Fibroblast of mammary gland (primary cell): ENCODE measurements at regions not wholly inside any gene's neighbourhood (a gene's known extent, or its start where the extent isn't known, plus 50 kb on each side); places are given as distances from the start of the nearest gene placed in this dataset.

Experiments used
- DNase-seq: peaks from one replicate; pipeline ENCODE4 v3.0.0-alpha.2; 2010; ENCODE audit warnings: low read depth
- H3K4me3 ChIP-seq: 2 replicates; pipeline ENCODE4 v1.5.1; 2011; ENCODE audit warnings: low read depth, mild to moderate bottlenecking, low read length, moderate library complexity; ENCODE audit not compliant: control insufficient read depth
- TF ChIP-seq, protein P1 (sequence below): conservative IDR thresholded peaks from 2 replicates; pipeline ENCODE4 v1.5.1; 2011; ENCODE audit warnings: low read depth, low read length, inconsistent platforms; ENCODE audit not compliant: control insufficient read depth, insufficient read depth

DNA sequence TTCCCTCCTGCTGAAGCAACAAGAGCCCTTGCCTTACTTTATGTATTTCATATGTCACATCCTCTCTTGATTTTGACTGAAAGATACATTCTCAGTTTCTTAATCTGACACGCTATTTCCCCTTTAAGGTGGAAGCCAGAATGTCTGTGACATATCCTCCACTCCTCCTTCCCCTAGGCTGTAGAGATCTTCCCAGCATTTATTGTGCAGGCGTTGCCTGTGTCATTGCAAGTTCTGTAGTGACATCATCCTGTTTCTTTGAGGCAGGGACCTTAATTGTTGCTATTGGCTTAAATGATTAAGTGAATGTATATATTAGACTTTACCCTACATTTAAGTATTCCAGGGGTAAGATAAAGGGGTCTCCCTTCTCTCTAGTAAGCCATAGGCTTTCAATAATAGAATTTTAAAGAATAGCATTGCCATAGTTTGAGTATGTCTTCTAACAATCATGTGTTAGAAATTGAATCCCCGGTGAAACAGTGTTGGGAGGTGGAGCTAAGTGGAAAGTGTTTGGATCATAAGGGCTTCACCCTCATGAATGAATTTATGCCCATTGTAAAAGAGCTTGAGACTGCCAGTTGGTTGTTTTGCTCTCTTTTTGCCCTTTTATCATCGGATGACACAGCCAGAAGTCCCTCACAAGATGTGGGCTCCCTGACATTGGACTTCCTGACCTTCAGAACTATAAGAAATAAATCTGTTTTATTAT lies 189.5 kb upstream of the CDC14C start:
- no peak overlapping the region for H3K4me3 ChIP-seq
- TF ChIP-seq, protein P1, sequence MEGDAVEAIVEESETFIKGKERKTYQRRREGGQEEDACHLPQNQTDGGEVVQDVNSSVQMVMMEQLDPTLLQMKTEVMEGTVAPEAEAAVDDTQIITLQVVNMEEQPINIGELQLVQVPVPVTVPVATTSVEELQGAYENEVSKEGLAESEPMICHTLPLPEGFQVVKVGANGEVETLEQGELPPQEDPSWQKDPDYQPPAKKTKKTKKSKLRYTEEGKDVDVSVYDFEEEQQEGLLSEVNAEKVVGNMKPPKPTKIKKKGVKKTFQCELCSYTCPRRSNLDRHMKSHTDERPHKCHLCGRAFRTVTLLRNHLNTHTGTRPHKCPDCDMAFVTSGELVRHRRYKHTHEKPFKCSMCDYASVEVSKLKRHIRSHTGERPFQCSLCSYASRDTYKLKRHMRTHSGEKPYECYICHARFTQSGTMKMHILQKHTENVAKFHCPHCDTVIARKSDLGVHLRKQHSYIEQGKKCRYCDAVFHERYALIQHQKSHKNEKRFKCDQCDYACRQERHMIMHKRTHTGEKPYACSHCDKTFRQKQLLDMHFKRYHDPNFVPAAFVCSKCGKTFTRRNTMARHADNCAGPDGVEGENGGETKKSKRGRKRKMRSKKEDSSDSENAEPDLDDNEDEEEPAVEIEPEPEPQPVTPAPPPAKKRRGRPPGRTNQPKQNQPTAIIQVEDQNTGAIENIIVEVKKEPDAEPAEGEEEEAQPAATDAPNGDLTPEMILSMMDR: no peak
- DNase-seq: no peak

DNA sequence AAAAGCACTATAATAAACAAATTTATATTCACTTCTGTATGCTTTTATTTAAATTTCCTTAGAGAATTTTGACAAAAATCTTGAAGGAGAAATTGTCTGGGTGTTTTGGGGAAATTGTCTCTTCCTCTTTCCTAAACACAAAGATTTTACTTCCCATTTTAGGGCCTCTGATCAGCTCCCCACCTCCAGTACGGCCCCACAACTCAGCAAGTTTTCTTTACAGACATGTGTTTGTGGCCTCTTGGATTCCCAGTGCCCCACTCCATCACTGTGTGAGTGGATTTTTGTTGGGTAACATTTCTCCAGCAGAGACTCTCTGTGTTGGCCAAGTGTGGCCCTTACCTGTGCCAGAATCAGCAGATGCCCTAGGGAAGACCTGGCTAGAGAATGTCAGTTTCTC lies 182.8 kb upstream of the CDC14C start:
- H3K4me3 ChIP-seq: no peak overlapping the region
- DNase-seq: no peak
- TF ChIP-seq, protein P1: no peak

DNA sequence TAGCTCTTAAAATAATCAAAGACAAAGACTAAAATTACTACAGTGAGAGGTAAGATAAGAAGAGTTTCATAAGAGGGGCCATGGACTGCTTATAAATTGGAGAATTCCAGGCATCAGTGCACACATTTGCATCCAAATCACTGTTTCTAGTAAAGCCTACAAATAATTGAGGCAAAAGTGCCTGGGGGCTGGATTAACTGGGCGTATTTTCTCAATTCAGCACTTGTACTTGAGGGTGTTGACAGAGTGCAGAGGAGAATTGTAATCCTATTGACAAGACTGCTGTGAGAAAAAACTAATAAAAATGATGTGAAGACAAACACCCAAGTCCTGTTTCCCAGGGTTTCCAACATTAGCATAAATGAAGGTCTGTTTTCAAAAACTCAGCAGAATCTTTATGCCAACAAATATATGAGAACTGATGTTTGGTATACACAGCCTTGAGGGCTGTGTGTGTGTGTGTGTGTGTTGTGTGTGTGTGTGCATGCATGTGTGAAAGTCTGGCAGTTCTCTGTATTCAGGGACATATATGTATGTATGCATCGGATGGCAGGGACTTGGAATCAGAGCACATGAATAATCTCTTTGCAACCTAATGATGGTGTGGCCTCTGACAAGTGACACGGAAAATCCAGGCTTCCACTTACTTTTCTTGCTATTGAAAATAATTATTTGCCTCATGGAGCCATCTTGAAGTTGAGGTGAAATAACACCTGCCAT lies 182.1 kb upstream of the CDC14C start:
- DNase-seq: no peak
- TF ChIP-seq, protein P1: no peak
- no peak overlapping the region for H3K4me3 ChIP-seq

DNA sequence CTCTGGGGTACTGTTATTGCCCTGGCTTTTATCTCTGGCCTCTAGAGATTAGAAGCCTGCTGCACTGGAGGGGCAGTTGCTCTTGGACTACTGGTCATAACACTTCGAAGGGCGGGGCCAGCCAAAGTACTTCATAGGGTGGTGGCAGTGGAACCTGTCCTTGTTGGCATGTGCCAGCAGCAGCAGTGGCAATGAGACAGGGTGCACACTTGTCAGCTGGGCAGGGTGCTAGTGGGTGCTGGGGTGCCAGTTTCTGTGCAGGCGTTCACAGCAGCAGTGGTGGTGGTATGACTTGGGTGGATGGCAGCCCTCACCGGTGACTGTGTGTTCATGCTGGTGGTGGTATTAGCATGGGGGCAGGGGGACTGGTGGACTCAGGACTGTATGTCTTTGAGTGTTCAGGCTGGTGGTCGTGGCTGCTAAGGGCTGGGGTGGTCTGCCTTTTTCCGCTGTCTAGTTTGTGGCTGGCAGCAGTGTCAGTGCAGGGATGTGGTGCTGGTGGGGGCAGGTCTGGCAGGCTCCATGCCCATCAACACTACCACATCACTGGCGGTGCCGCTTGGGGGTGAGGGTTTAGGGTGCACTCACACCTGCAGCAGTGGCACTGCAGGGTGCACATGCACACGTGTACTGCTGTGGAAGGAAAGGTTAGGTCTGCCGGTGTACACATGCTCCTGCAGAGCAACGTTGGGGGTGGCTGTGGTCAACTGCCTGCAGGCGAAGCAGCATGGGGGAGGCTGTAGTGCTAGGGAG lies 176.1 kb upstream of the CDC14C start:
- no peak overlapping the region for H3K4me3 ChIP-seq
- TF ChIP-seq, protein P1: no peak

DNA sequence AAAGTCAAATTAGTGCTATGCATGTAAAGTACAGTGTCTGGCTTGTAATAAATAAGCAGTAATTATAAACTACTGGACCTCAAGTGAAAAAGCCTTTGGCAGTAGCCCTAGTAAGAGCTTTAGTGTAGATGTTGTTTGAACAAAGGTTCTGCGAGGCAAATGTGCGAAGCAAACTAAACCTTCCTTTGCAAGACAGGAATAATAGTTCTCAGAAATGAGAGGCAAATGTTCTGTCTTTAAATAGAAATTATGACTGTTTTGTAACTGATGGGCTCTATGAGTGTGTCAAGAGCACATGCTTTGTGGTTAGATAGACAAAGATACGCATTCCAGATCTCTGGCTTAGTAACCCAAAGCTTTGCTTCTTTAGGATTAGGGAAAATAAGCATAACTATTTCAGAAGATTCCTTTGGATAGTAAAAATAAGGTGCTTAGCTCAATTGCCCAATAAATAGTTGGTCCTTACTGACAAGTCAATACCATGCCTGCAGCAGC lies 169.2 kb upstream of the CDC14C start:
- no peak for DNase-seq
- TF ChIP-seq, protein P1: no peak

More for the DNA sequence above, 176.1 kb upstream of the CDC14C start:
- DNase-seq: no peak

DNA sequence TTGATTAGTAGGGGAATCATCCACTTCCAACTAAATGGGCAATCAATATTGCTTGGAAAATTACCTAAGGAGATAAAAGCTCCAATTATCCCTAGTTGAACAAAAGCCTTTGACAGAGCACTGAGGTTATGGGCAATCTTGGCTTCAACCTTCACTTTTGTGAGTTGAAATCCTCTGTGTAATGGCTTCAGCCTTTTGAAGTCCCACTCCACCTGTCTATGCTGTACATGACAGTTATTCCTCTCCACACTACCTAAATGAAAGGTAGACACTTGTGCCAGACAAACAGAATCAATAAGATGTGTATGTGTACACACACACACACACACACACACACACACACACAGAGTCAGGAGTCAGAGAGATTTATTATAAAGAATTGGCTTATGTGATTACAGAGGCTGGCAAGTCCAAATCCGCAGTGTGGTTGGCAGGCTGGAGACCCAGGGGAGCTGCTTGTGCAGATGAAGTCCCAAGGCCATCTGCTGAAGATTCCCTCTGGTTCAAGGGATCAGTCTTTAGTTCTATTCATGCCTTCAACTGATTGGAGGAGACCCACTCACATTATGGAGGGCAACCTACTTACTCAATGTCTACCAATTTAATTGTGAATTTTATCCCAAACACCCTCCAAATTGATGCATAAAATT lies 164.8 kb upstream of the CDC14C start:
- TF ChIP-seq, protein P1: no peak
- no peak for DNase-seq
- no peak overlapping the region for H3K4me3 ChIP-seq

More for the DNA sequence above, 169.2 kb upstream of the CDC14C start:
- no peak overlapping the region for H3K4me3 ChIP-seq
